GM12878 (cell line): ENCODE measurements at regions not wholly inside any gene's neighbourhood (a gene's known extent, or its start where the extent isn't known, plus 50 kb on each side); places are given as distances from the start of the nearest gene placed in this dataset.

Experiments used
- BHLHE40 ChIP-seq, 2 experiments: fragments of 450-650 bp in 1 of 2; IDR thresholded peaks; 2 replicates each; pipeline ENCODE4 v1.6.1; 2011 to 2017; ENCODE audit warnings: low read depth in 2 of 2, borderline replicate concordance in 1 of 2, improper control_type of control experiment in 1 of 2, low read length in 1 of 2, mild to moderate bottlenecking in 1 of 2
- FOS ChIP-seq: IDR thresholded peaks from 3 replicates; pipeline ENCODE4 v1.6.1; 2011; ENCODE audit warnings: borderline replicate concordance; ENCODE audit not compliant: insufficient read length; ENCODE audit errors: extremely low read depth
- FOXK2 ChIP-seq: fragments of 450-650 bp; IDR thresholded peaks from 2 replicates; pipeline ENCODE4 v1.6.1; 2017; ENCODE audit warnings: mild to moderate bottlenecking, moderate library complexity
- NR2C1 ChIP-seq: fragments of 450-650 bp; IDR thresholded peaks from 2 replicates; pipeline ENCODE4 v1.6.1; 2017; ENCODE audit warnings: antibody characterized with exemption, mild to moderate bottlenecking, moderate library complexity
- RAD21 ChIP-seq: IDR thresholded peaks from 2 replicates; pipeline ENCODE4 v1.6.1; 2011; ENCODE audit warnings: mild to moderate bottlenecking, low read depth, low read length, moderate library complexity; ENCODE audit not compliant: insufficient read depth
- RELA ChIP-seq: fragments of 450-650 bp; IDR thresholded peaks from 2 replicates; pipeline ENCODE4 v1.8.0; 2014; ENCODE audit warnings: borderline replicate concordance; ENCODE audit not compliant: partially characterized antibody
- RFX5 ChIP-seq: IDR thresholded peaks from 2 replicates; pipeline ENCODE4 v1.6.1; 2011; ENCODE audit warnings: low read depth, low read length, improper control_type of control experiment
- TCF12 ChIP-seq: IDR thresholded peaks from 2 replicates; pipeline ENCODE4 v1.6.1; 2011; ENCODE audit warnings: low read depth, mild to moderate bottlenecking, low read length
- YBX1 ChIP-seq: fragments of 450-650 bp; IDR thresholded peaks from 2 replicates; pipeline ENCODE4 v1.6.1; 2016; ENCODE audit warnings: antibody characterized with exemption
- TF ChIP-seq, protein P1 (sequence below): fragments of 450-650 bp; IDR thresholded peaks from 2 replicates; pipeline ENCODE4 v1.6.1; 2018; ENCODE audit warnings: borderline replicate concordance, mild to moderate bottlenecking; ENCODE audit not compliant: partially characterized antibody
- TF ChIP-seq, protein P2 (sequence below): fragments of 450-650 bp; IDR thresholded peaks from 2 replicates; pipeline ENCODE4 v1.6.1; 2017; ENCODE audit warnings: mild to moderate bottlenecking, moderate library complexity

DNA sequence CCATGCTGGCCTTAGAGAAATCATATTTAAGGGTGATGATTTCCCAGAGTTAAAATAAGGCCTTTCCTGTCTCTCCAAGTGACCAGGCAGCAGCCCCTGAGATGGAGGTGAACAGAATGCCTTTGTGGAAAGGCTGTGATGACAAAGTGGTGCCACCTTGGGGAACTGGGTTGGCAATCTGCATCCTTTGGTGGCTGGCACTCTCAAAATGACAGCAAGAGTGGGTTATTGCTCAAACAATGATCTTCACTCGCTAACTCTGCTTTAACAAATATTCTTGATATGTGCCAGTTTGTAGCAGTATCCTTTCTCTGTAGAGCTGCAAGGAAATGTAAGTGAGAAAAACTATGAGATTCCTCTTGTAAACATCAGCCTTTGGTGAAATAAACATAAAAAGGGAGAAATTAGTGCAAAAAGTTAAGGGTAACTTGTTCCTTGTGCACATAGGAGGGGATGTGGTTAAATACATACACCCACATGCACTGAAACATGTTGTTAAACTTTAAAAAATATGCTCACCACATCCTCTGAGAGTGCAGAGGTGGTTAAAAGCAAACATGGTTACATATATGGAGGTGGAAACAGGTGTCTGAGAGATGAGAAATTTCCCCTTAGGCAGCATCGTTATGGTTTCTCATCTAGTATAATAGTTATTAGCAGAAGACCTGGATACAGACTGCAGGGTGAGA, 373.4 kb upstream of the CTNND2 start (continued):
- TF ChIP-seq, protein P1, sequence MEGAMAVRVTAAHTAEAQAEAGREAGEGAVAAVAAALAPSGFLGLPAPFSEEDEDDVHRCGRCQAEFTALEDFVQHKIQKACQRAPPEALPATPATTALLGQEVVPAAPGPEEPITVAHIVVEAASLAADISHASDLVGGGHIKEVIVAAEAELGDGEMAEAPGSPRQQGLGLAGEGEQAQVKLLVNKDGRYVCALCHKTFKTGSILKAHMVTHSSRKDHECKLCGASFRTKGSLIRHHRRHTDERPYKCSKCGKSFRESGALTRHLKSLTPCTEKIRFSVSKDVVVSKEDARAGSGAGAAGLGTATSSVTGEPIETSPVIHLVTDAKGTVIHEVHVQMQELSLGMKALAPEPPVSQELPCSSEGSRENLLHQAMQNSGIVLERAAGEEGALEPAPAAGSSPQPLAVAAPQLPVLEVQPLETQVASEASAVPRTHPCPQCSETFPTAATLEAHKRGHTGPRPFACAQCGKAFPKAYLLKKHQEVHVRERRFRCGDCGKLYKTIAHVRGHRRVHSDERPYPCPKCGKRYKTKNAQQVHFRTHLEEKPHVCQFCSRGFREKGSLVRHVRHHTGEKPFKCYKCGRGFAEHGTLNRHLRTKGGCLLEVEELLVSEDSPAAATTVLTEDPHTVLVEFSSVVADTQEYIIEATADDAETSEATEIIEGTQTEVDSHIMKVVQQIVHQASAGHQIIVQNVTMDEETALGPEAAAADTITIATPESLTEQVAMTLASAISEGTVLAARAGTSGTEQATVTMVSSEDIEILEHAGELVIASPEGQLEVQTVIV, result no peak
- no peak for TF ChIP-seq FOS
- TF ChIP-seq TCF12, result 0 out of 2 replicates have a peak, but pooled peaks have one; percentile 39
- TF ChIP-seq YBX1, result no peak
- TF ChIP-seq, protein P2, sequence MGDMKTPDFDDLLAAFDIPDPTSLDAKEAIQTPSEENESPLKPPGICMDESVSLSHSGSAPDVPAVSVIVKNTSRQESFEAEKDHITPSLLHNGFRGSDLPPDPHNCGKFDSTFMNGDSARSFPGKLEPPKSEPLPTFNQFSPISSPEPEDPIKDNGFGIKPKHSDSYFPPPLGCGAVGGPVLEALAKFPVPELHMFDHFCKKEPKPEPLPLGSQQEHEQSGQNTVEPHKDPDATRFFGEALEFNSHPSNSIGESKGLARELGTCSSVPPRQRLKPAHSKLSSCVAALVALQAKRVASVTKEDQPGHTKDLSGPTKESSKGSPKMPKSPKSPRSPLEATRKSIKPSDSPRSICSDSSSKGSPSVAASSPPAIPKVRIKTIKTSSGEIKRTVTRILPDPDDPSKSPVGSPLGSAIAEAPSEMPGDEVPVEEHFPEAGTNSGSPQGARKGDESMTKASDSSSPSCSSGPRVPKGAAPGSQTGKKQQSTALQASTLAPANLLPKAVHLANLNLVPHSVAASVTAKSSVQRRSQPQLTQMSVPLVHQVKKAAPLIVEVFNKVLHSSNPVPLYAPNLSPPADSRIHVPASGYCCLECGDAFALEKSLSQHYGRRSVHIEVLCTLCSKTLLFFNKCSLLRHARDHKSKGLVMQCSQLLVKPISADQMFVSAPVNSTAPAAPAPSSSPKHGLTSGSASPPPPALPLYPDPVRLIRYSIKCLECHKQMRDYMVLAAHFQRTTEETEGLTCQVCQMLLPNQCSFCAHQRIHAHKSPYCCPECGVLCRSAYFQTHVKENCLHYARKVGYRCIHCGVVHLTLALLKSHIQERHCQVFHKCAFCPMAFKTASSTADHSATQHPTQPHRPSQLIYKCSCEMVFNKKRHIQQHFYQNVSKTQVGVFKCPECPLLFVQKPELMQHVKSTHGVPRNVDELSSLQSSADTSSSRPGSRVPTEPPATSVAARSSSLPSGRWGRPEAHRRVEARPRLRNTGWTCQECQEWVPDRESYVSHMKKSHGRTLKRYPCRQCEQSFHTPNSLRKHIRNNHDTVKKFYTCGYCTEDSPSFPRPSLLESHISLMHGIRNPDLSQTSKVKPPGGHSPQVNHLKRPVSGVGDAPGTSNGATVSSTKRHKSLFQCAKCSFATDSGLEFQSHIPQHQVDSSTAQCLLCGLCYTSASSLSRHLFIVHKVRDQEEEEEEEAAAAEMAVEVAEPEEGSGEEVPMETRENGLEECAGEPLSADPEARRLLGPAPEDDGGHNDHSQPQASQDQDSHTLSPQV, result no peak
- 0 out of 4 replicates have a peak, but pooled peaks of 1 of the 2 experiments have one; percentile 14 for TF ChIP-seq BHLHE40 (IDR thresholded peaks at IDR 0.05; ENCODE audit: borderline replicate concordance in 1 of 2, low read depth in 2 of 2, low read length in 1 of 2)
- TF ChIP-seq NR2C1, result no peak
- TF ChIP-seq RELA, result no peak
- TF ChIP-seq RFX5, result no peak
- TF ChIP-seq RAD21, result no peak
- no peak for TF ChIP-seq FOXK2
- TF ChIP-seq, all 136 proteins: peak for 19
